Left ventricle myocardium inferior (tissue), 1 donor: ENCODE measurements at regions not wholly inside any gene's neighbourhood (a gene's known extent, or its start where the extent isn't known, plus 50 kb on each side); places are given as distances from the start of the nearest gene placed in this dataset.

Experiments
- DNase-seq: peaks from one replicate; pipeline ENCODE4 v3.0.0-alpha.2; 2020
- H3K27ac ChIP-seq: fragments of 200-600 bp; replicated peaks from 2 replicates; pipeline ENCODE4 v1.8.0; 2021
- H3K27me3 ChIP-seq: fragments of 200-600 bp; 2 replicates; pipeline ENCODE4 v1.8.0; 2021; ENCODE audit warnings: low read depth
- H3K36me3 ChIP-seq: fragments of 200-600 bp; 2 replicates; pipeline ENCODE4 v1.8.0; 2021
- H3K4me1 ChIP-seq: fragments of 200-600 bp; 2 replicates; pipeline ENCODE4 v1.8.0; 2021
- H3K4me3 ChIP-seq: fragments of 200-600 bp; 2 replicates; pipeline ENCODE4 v1.8.0; 2021; ENCODE audit warnings: mild to moderate bottlenecking, moderate library complexity
- H3K9me3 ChIP-seq: fragments of 200-600 bp; replicated peaks from 2 replicates; pipeline ENCODE4 v1.8.0; 2021
- CTCF ChIP-seq: fragments of 200-600 bp; IDR thresholded peaks from 2 replicates; pipeline ENCODE4 v1.8.0; 2021; ENCODE audit warnings: antibody characterized with exemption, mild to moderate bottlenecking, borderline replicate concordance
- intact Hi-C: fragments of 100-400 bp; cut with micrococcal nuclease; formaldehyde crosslinking; loops from one replicate; pipeline ENCODE4 v1.11.0; 2022
- donor health status: DM: no; HTN: yes; CAD: no; lungs with severe emphysema.

GRCh38 chr13:37361608-37362007, 237.0 kb downstream of the POSTN start:
- Histone ChIP-seq H3K27me3 (no peaks in the 10 kb centered on the region), H3K4me1 (no peaks in the 10 kb centered on the region), H3K9me3 (no peaks in the 10 kb centered on the region), H3K36me3 (no peaks in the 10 kb centered on the region), H3K4me3 (no peak overlapping the region), H3K27ac (no peak overlapping the region)
- no peak for TF ChIP-seq CTCF
- DNase-seq = no peak
- intact Hi-C loops = no loop called here

GRCh38 chr13:37360556-37360955, 238.0 kb downstream of the POSTN start:
- Histone ChIP-seq H3K4me1 (no peaks in the 10 kb centered on the region), H3K9me3 (no peaks in the 10 kb centered on the region), H3K36me3 (no peaks in the 10 kb centered on the region), H3K4me3 (no peak overlapping the region), H3K27me3 (no peaks in the 10 kb centered on the region), H3K27ac (no peak overlapping the region)
- intact Hi-C loops = no loop called here
- TF ChIP-seq CTCF = no peak
- DNase-seq = no peak

- Histone ChIP-seq H3K27ac (no peak overlapping the region), H3K4me1 (no peaks in the 10 kb centered on the region), H3K36me3 (no peaks in the 10 kb centered on the region), H3K27me3 (no peaks in the 10 kb centered on the region), H3K4me3 (no peak overlapping the region), H3K9me3 (no peaks in the 10 kb centered on the region)
- no peak for TF ChIP-seq CTCF
- intact Hi-C loops = no loop called here
- no peak for DNase-seq
These were observed 241.0 kb downstream of the POSTN start for GRCh38 chr13:37357548-37357947.

- no peak for TF ChIP-seq CTCF
- intact Hi-C loops = no loop called here
These were observed 244.7 kb downstream of the POSTN start for GRCh38 chr13:37353911-37354310.

GRCh38 chr13:37351211-37351610, 245.7 kb upstream of the CSNK1A1L start:
- Histone ChIP-seq H3K9me3 (peaks cover 20% of the 10 kb centered on the region), H3K27me3 (no peaks in the 10 kb centered on the region), H3K36me3 (no peaks in the 10 kb centered on the region), H3K4me1 (no peaks in the 10 kb centered on the region), H3K4me3 (no peak overlapping the region), H3K27ac (no peak overlapping the region)
- intact Hi-C loops = no loop called here
- no peak for TF ChIP-seq CTCF
- no peak for DNase-seq

More at GRCh38 chr13:37353911-37354310, 244.7 kb downstream of the POSTN start:
- Histone ChIP-seq H3K4me1 (no peaks in the 10 kb centered on the region), H3K27me3 (no peaks in the 10 kb centered on the region), H3K4me3 (no peak overlapping the region), H3K27ac (no peak overlapping the region), H3K9me3 (peaks cover 7% of the 10 kb centered on the region), H3K36me3 (no peaks in the 10 kb centered on the region)
- no peak for DNase-seq

- peaks cover 20% of the 10 kb centered on the region for H3K9me3 ChIP-seq
- DNase-seq = no peak
- no peak overlapping the region for H3K27ac ChIP-seq
- no peaks in the 10 kb centered on the region for H3K4me1 ChIP-seq
- intact Hi-C loops = no loop called here
- H3K4me3 ChIP-seq = no peak overlapping the region
- no peak for TF ChIP-seq CTCF
- H3K27me3 ChIP-seq = no peaks in the 10 kb centered on the region
- no peaks in the 10 kb centered on the region for H3K36me3 ChIP-seq
These were observed 244.5 kb upstream of the CSNK1A1L start for GRCh38 chr13:37349916-37350315.
